PC-9 (cell line): ENCODE measurements at regions not wholly inside any gene's neighbourhood (a gene's known extent, or its start where the extent isn't known, plus 50 kb on each side); places are given as distances from the start of the nearest gene placed in this dataset.

ENCODE experiments used
- CTCF ChIP-seq: fragments of 200-600 bp; sonication (generic); conservative IDR thresholded peaks from 2 replicates; pipeline ENCODE4 v1.6.1; 2017; ENCODE audit warnings: mixed run types, antibody characterized with exemption, mild to moderate bottlenecking, moderate library complexity
- EZH2 ChIP-seq: fragments of 200-600 bp; sonication (generic); IDR thresholded peaks from 2 replicates; pipeline ENCODE4 v1.8.0; 2017; ENCODE audit warnings: antibody characterized with exemption, low read depth

- TF ChIP-seq CTCF (peak; percentile 55; the same call in 1 of the 2 replicates), EZH2 (no peak)
Observed at GRCh38 chr5:68884883-68885282, 208.9 kb upstream of the SLC30A5 start.
